Chondrocyte (in vitro differentiated cells): ENCODE measurements at regions not wholly inside any gene's neighbourhood (a gene's known extent, or its start where the extent isn't known, plus 50 kb on each side); places are given as distances from the start of the nearest gene placed in this dataset.

ENCODE experiments used
- DNase-seq: peaks from one replicate; pipeline ENCODE4 v3.0.0; 2021; ENCODE audit warnings: mixed read lengths, low spot score
- H3K27ac Mint-ChIP-seq: one replicate; pipeline ENCODE4 v1.8.0; 2021; ENCODE audit warnings: mild to moderate bottlenecking, moderate library complexity, mixed read lengths; ENCODE audit not compliant: unreplicated experiment
- H3K27me3 Mint-ChIP-seq: 2 replicates; pipeline ENCODE4 v1.8.0; 2021; ENCODE audit warnings: low read depth, mixed read lengths
- H3K36me3 Mint-ChIP-seq: 2 replicates; pipeline ENCODE4 v1.8.0; 2021; ENCODE audit warnings: low read depth, mixed read lengths
- H3K4me1 Mint-ChIP-seq: 2 replicates; pipeline ENCODE4 v1.8.0; 2021; ENCODE audit warnings: low read depth, mild to moderate bottlenecking, mixed read lengths
- H3K4me3 Mint-ChIP-seq: one replicate; pipeline ENCODE4 v1.8.0; 2021; ENCODE audit warnings: mild to moderate bottlenecking, moderate library complexity, mixed read lengths; ENCODE audit not compliant: unreplicated experiment
- H3K9me3 Mint-ChIP-seq: 2 replicates; pipeline ENCODE4 v1.8.0; 2021; ENCODE audit warnings: low read depth, mixed read lengths
- TF ChIP-seq, protein P1 (sequence below): fragments of 200-600 bp; sonication (generic); IDR thresholded peaks from 2 replicates; pipeline ENCODE4 v1.5.0; 2021; ENCODE audit warnings: antibody characterized with exemption, mild to moderate bottlenecking, moderate library complexity

DNA sequence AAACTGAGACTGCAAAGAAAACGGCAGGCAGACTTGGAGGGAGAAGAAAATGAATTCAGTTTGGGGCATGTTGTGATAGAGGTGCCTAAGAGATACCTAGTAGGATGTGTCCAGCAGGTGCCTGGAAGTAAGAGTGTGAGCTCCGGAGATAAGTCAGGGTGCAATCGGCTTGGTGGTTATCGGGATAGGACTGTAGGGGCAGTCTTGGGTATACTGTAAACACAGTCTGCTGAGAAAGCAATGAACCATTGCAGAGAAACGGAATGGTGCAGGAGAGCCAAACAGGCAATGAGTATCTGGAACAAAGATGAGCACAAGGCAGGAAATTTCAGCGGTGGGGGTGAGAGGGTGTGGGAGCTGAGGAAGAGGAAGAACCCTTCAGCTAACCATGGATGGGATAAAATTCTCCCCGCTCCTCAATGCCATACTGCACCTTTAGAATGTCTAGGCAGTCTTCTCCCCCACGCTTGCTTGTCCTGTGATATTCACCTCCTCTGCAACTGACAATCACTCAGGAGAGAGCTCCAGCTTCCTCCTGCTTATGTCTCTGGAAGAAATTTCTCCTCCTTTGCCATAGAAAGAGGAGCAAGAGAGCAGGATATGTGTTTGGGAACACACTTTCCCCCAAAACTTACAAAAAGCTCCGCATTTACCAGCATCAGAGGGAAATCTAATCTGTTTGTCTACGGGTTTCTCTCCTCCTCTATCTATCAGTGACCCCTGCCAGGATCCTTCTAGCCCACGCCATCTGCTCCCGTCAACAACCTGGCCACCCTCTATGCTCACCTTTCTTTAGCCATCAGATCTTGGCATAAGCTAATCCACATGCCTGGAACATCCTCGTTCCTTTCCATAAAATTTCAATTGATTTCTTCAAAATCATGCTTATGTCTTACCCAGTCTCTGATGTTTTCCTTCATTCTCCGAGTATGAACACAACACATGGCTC, 381.7 kb upstream of the JARID2 start:
- H3K27ac Mint-ChIP-seq, result no peak overlapping the region
- H3K4me3 Mint-ChIP-seq, result no peak overlapping the region
- H3K4me1 Mint-ChIP-seq, result peaks cover 11% of the 10 kb centered on the region
- no peak for DNase-seq
- no peaks in the 10 kb centered on the region for H3K27me3 Mint-ChIP-seq
- no peaks in the 10 kb centered on the region for H3K36me3 Mint-ChIP-seq
- no peaks in the 10 kb centered on the region for H3K9me3 Mint-ChIP-seq
- TF ChIP-seq, protein P1, sequence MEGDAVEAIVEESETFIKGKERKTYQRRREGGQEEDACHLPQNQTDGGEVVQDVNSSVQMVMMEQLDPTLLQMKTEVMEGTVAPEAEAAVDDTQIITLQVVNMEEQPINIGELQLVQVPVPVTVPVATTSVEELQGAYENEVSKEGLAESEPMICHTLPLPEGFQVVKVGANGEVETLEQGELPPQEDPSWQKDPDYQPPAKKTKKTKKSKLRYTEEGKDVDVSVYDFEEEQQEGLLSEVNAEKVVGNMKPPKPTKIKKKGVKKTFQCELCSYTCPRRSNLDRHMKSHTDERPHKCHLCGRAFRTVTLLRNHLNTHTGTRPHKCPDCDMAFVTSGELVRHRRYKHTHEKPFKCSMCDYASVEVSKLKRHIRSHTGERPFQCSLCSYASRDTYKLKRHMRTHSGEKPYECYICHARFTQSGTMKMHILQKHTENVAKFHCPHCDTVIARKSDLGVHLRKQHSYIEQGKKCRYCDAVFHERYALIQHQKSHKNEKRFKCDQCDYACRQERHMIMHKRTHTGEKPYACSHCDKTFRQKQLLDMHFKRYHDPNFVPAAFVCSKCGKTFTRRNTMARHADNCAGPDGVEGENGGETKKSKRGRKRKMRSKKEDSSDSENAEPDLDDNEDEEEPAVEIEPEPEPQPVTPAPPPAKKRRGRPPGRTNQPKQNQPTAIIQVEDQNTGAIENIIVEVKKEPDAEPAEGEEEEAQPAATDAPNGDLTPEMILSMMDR, result no peak

DNA sequence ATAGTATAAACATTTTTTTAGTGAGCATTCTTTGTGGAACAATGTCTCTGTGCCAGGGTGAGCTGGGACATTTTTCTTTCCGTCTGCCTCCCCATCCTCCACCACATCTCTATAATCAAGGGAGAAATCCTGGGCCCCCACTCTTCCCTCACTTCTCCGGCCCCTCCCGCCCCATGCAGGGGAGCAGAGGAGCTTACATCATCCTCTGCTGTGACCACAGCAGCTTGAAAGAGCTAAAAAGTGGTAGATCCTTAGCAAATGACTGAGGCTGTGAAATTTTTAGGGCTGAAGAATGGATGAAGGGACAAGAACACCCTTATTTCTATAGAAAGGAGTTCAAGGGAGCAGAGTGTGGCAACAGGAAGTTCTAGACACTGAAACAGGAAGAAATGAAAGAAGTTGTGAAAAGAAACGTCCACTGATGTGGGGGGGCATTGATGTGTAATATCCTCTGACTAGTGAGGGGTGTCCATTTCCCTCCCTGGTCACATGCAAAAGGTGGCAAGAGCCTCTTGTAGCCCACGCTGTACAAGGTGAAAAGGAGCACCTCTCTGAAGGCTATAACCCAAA, 380.3 kb upstream of the JARID2 start:
- H3K4me3 Mint-ChIP-seq, result no peak overlapping the region
- H3K4me1 Mint-ChIP-seq, result peaks cover 11% of the 10 kb centered on the region
- no peaks in the 10 kb centered on the region for H3K9me3 Mint-ChIP-seq
- DNase-seq, result no peak
- TF ChIP-seq, protein P1, result no peak
- no peaks in the 10 kb centered on the region for H3K36me3 Mint-ChIP-seq
- no peaks in the 10 kb centered on the region for H3K27me3 Mint-ChIP-seq
- peak overlapping the region; percentile 49 for H3K27ac Mint-ChIP-seq

DNA sequence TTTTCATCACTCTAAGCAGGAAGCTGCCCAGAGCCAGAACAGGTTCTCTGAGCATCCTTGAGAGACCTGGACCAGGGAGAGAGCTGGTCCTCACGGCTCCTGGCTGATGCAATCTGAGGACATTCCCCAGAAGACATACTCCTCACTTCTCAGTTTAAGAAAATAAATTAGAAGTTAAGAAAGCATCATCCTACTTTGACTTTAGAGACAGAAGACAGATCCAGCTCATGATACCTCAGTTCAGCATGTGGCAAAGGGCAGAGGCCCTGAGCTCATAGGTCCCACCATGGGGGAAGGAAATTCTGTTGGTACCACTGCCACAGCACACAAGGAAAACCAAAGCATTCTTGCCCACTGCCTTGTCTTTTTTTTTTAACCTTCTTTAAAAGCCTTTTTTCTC, 378.1 kb upstream of the JARID2 start:
- Mint-ChIP-seq H3K9me3 (no peaks in the 10 kb centered on the region), H3K4me3 (no peak overlapping the region), H3K27ac (peak overlapping the region; percentile 38), H3K4me1 (peaks cover 11% of the 10 kb centered on the region), H3K27me3 (no peaks in the 10 kb centered on the region), H3K36me3 (no peaks in the 10 kb centered on the region)
- DNase-seq, result no peak
- TF ChIP-seq, protein P1, result no peak

DNA sequence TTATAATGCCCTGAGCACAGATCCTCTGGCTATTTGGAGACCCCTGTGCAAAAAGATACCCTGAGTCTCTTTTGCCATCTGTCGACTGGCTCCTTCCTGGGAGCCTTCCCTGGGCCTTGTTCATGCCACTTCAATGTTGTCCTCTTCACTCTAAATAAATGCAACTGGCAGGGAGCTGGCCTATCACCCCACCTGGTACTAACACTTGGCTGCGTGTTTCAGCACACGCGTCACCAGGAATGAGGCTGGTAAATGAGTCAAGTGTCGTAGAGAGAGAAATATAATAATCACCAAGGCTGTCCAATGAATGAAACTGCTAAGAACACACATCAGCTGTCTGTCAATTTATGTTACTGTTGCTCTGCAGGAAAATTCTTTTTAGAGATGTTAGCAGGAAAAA, 374.6 kb upstream of the JARID2 start:
- Mint-ChIP-seq H3K36me3 (no peaks in the 10 kb centered on the region), H3K4me1 (peaks cover 5% of the 10 kb centered on the region), H3K9me3 (no peaks in the 10 kb centered on the region), H3K27me3 (no peaks in the 10 kb centered on the region), H3K4me3 (no peak overlapping the region), H3K27ac (no peak overlapping the region)
- TF ChIP-seq, protein P1, result no peak
- no peak for DNase-seq

- TF ChIP-seq, protein P1, result no peak
- Mint-ChIP-seq H3K4me1 (peaks cover 18% of the 10 kb centered on the region), H3K27me3 (no peaks in the 10 kb centered on the region), H3K36me3 (no peaks in the 10 kb centered on the region), H3K4me3 (no peak overlapping the region), H3K9me3 (no peaks in the 10 kb centered on the region), H3K27ac (no peak overlapping the region)
- DNase-seq, result no peak
These were observed 372.8 kb upstream of the JARID2 start for GRCh38 chr6:14873101-14873500.
